CD4-positive, alpha-beta T cell treated with Interleukin-21 for 1 hour (primary cell): ENCODE measurements at regions not wholly inside any gene's neighbourhood (a gene's known extent, or its start where the extent isn't known, plus 50 kb on each side); places are given as distances from the start of the nearest gene placed in this dataset.

Source experiments
- DNase-seq: peaks from one replicate; pipeline ENCODE4 v3.0.0-alpha.2; 2020

DNA sequence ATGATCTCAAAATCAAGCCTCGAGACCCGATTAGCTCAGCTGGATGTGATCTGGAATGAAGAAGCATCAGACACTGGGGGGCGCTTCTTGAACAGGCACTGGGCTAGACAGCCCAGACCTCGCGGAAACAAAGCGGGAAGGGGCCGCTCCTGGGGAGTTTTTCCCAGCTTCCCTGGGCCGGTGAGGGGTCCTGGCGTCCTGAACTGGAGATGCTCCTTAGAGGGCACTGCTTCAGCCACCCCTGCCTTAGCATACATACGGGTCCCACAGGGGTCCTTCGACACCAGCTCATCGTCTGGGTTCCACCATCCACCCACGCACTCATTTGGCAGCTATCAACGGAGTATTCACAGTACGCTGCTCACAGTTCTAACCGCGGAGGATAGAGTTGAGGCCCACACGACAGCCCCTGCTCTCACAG lies 146.7 kb downstream of the TSN start:
- DNase-seq, result no peak

DNA sequence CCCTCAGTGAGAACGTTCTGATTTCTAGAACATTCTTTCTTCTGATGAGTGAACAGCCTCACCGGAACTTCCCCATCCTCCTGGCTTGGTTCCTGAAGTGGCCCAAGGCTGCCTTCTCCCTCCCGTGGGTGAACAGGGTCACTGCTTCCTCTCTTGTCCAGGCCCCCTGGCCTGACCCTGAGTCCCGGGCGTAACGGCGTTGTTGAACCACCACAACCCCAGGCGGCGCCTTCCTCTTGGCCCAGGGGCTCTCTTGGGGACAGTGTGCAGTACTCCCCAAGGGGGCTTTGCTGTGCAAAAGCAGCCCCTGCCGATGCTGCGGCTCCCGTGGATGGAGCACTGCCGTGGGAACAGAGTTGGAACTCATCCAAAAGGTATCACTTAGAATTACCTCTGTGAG lies 147.2 kb downstream of the TSN start:
- no peak for DNase-seq

GRCh38 chr2:121903037-121903689 lies 147.7 kb downstream of the TSN start:
- DNase-seq, result no peak

DNA sequence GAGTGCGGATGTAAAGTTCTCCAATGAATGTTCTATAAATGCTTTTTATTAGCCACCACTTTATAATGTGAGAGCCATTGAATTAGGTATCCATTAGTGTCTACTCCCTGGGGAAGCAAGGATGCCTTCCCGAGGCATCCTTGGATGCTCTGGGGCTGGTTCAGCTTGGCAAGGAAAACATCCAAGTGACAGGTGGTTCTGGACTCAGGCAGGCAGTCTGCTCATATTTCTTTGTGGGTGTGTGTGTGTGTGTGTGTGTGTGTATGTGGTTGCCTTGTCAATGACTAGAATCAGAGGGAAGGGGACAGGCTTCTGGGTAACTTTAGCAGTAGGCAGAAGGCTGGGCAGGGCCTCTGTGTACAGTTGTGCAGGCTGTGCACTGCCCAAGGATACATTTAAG lies 149.2 kb downstream of the TSN start:
- no peak for DNase-seq

GRCh38 chr2:121905201-121905600 lies 149.8 kb downstream of the TSN start:
- DNase-seq, result no peak

- DNase-seq, result no peak
These were observed 150.7 kb downstream of the TSN start for GRCh38 chr2:121906170-121906569.

GRCh38 chr2:121907928-121908327 lies 152.5 kb downstream of the TSN start:
- DNase-seq, result no peak

- DNase-seq, result no peak
These were observed 154.7 kb downstream of the TSN start for GRCh38 chr2:121910139-121910538.

- no peak for DNase-seq
These were observed 155.6 kb downstream of the TSN start for GRCh38 chr2:121911036-121911435.

DNA sequence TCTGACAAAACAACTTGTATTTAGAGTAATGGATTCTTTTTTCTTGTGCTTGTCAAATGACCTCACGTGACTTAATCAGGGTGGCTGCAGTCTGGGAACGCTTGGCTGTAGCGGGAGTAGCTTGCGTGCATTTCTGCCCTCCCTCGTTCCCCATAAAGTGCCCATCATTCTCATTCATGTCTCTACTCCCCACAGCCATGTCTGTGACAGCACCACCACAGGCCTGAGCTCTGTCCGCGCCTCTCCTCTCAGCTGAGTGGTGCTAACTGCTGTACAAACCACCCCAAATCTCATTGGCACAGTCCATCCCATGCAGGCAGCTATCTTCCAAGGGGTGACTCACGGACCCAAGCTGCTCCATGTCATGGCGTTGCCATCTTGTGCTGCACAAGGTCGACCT lies 161.7 kb downstream of the TSN start:
- DNase-seq, result no peak

- no peak for DNase-seq
These were observed 162.8 kb downstream of the TSN start for GRCh38 chr2:121918231-121918630.

DNA sequence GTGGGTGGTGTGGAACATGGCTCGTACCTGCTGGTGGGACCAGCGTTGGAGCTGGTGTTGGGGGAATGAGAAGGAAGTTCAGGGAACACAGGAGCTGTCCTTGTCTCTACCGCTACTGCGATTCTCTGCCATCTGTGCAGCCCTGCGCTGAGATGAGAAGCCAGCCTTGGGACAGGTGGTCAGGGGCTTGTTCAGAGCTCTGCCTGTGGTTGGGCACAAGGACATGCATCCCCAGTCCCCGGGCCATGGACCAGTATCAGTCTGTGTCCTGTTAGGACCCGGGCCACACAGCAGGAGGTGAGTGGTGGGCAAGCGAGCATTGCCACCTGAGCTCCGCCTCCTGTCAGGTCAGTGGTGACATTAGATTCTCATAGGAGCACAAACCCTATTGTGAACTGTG lies 164.4 kb downstream of the TSN start:
- DNase-seq, result no peak

DNA sequence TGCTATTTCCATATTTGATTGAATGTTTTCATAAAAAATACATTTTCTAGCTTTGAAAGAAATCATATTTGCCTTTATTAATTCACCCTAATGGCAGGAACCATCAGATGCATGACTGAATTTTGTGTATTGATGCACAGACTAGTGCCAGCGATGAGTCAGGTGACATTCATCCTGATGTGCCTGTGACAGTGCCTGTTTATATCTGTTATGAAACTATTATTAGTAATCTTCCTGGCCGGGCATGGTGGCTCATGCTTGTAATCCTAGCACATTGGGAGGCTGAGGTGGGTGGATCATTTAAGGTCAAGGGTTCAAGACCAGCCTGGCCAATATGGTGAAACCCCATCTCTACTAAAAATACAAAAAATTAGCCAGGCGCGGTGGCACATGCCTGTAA lies 170.0 kb downstream of the TSN start:
- DNase-seq, result no peak

- DNase-seq, result no peak
These were observed 187.8 kb downstream of the TSN start for GRCh38 chr2:121943285-121943684.

- no peak for DNase-seq
These were observed 188.8 kb downstream of the TSN start for GRCh38 chr2:121944072-121944831.

DNA sequence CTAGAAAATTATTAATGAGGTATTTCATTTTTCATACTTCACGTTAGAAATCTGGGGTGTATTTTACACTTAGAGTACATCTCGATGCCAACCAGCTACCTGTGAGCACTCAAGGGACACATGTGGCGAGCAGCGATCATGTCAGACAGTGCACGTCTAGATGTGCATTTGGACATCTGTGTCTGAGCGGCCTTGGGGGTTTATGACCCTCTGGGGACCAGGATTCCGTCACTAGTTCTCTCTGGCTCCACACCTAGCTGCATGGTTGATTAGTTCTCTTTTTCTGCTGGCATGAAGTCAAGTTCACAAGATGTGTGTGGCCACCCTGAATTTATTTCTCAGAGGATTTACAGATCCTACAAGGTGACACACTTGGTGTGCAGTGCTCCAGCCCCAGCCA lies 192.2 kb downstream of the TSN start:
- no peak for DNase-seq

GRCh38 chr2:121949271-121949670 lies 193.8 kb downstream of the TSN start:
- DNase-seq, result no peak

DNA sequence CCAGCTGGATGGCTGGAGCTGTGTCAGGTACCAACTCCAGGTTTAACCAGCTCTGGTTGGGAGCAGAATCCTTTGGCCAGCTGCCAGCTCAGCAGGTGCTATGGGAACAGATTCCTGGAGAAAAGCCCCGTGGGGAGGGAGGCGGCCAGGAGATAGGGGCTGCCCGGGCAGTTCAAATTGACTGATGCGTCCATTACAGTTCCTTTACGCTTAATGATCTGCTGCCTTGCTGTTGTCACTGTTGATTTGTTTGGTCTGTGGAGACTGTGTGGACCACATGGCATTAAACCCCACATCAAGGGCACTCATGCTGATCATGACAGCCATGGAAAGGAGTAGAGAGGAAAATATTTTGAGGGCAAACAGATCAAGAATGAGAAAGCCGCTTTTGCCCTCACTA lies 200.0 kb downstream of the TSN start:
- DNase-seq, result no peak

GRCh38 chr2:121955872-121956271 lies 200.4 kb downstream of the TSN start:
- no peak for DNase-seq

DNA sequence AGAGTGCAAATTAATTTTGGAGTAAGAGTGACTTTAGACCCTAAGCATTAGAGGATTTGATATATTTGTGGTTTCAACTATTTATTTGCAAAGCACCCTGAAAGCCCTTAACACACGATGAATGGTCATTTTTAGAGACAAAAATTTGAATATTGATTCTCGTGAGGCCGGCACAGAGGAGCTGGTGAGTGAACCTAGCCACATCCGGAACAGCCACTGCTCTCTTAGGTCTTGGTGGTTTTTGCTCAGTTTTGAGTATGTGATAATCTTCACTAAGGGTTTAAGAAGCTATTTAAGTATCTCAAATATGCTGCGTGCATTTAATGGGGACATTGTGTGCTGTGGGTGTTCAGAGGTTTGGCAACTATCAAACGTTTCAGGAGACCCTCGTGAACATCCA lies 204.8 kb downstream of the TSN start:
- DNase-seq, result no peak

DNA sequence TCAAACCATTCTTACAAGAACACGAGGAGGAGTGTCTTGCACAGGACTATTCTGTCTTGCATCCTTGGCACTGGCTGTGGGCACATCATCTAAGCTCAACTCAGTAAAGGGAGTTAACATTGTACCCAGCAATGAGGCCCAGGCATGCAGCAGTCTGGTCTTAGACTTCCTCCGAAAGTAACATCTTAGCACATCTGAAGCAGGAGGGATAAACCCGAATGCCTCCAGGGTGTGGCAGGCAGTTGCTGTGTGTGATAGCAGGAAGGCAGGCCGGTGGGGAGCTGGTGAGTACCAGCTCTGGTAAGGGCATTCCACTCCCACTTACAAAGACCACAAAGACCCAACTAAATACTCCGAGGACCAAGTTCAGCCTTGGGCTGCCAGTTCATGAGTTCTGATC lies 206.3 kb downstream of the TSN start:
- no peak for DNase-seq

- no peak for DNase-seq
These were observed 210.2 kb downstream of the TSN start for GRCh38 chr2:121965661-121966060.

- DNase-seq, result no peak
These were observed 211.2 kb downstream of the TSN start for GRCh38 chr2:121966663-121967062.

GRCh38 chr2:121969166-121969565 lies 213.7 kb downstream of the TSN start:
- no peak for DNase-seq
